CD14-positive monocyte (primary cell): ENCODE measurements at regions not wholly inside any gene's neighbourhood (a gene's known extent, or its start where the extent isn't known, plus 50 kb on each side); places are given as distances from the start of the nearest gene placed in this dataset.
"Not testable (repeated sequence)": the region's sequence is repeated elsewhere in the genome, so short reads cannot be mapped to it uniquely, and the experiment has no call there.

Experiments
- DNase-seq, 3 donors: peaks; one replicate each; pipeline ENCODE4 v3.0.0-alpha.2; 2011 to 2022
- H2AFZ ChIP-seq: 2 replicates; pipeline ENCODE4 v1.6.0; 2012; ENCODE audit warnings: mild to moderate bottlenecking, low read depth, low read length, inconsistent platforms; ENCODE audit not compliant: insufficient read depth, poor library complexity, severe bottlenecking
- H3K27ac ChIP-seq, 2 donors: 1 replicate in 1 of 2; 2 replicates in 1 of 2; pipeline ENCODE4 v1.5.1; 2012 to 2013; ENCODE audit warnings: low read length in 2 of 2, control low read depth in 1 of 2, inconsistent platforms in 1 of 2, low read depth in 1 of 2, mild to moderate bottlenecking in 1 of 2
- H3K27me3 ChIP-seq, 2 donors: one replicate each; pipeline versions ENCODE4 v1.6.0 to v1.6.1; 2011 to 2013; ENCODE audit warnings: low read length in 2 of 2; ENCODE audit not compliant: control insufficient read depth in 2 of 2, insufficient read depth in 2 of 2
- H3K36me3 ChIP-seq, 2 donors: replicated peaks in 1 of 2; 1 replicate in 1 of 2; 2 replicates in 1 of 2; pipeline versions ENCODE4 v1.5.1 to v1.6.1; 2012 to 2013; ENCODE audit warnings: low read length in 2 of 2, control low read depth in 1 of 2, inconsistent platforms in 1 of 2, mild to moderate bottlenecking in 1 of 2; ENCODE audit not compliant: insufficient read depth in 2 of 2, control insufficient read depth in 1 of 2
- H3K4me1 ChIP-seq, 2 donors: 1 replicate in 1 of 2; 2 replicates in 1 of 2; pipeline versions ENCODE4 v1.5.1 to v1.6.1; 2012 to 2013; ENCODE audit warnings: low read length in 2 of 2, control low read depth in 1 of 2, inconsistent platforms in 1 of 2, mild to moderate bottlenecking in 1 of 2, moderate library complexity in 1 of 2; ENCODE audit not compliant: insufficient read depth in 2 of 2, control insufficient read depth in 1 of 2
- H3K4me2 ChIP-seq: replicated peaks from 2 replicates; pipeline ENCODE3; 2012; ENCODE audit warnings: low read length, moderate library complexity, mild to moderate bottlenecking; ENCODE audit not compliant: poor library complexity, severe bottlenecking; ENCODE audit errors: extremely low read depth
- H3K4me3 ChIP-seq, 3 experiments: fragments of 200-600 bp in 1 of 3; sonication (generic) in 1 of 3; replicated peaks in 1 of 3; 1 replicate in 2 of 3; 2 replicates in 1 of 3; pipeline ENCODE4 v1.5.1; 2011 to 2013; ENCODE audit warnings: low read length in 3 of 3, mild to moderate bottlenecking in 3 of 3, control low read depth in 2 of 3, low read depth in 2 of 3, inconsistent platforms in 1 of 3, moderate library complexity in 1 of 3
- H3K79me2 ChIP-seq: 2 replicates; pipeline ENCODE4 v1.6.0; 2012; ENCODE audit warnings: mild to moderate bottlenecking, control low read depth, inconsistent platforms, low read length, moderate library complexity; ENCODE audit not compliant: insufficient read depth
- H3K9ac ChIP-seq: 2 replicates; pipeline ENCODE4 v1.6.0; 2017; ENCODE audit warnings: low read length, mild to moderate bottlenecking; ENCODE audit not compliant: insufficient read depth, poor library complexity, severe bottlenecking
- H3K9me3 ChIP-seq, 2 donors: replicated peaks in 1 of 2; 1 replicate in 1 of 2; 2 replicates in 1 of 2; pipeline versions ENCODE4 v1.5.1 to v1.6.1; 2012 to 2013; ENCODE audit warnings: low read length in 2 of 2, control low read depth in 1 of 2; ENCODE audit not compliant: control insufficient read depth in 1 of 2, insufficient read depth in 1 of 2
- H4K20me1 ChIP-seq: 2 replicates; pipeline ENCODE4 v1.6.0; 2012; ENCODE audit warnings: mild to moderate bottlenecking, low read length, control low read depth, moderate library complexity; ENCODE audit not compliant: insufficient read depth
- H3K27ac Mint-ChIP-seq, 7 donors: one replicate each; pipeline ENCODE4 v1.8.0; 2020; ENCODE audit warnings: mild to moderate bottlenecking in 7 of 7, mixed read lengths in 7 of 7, moderate library complexity in 6 of 7, inconsistent platforms in 2 of 7
- H3K27me3 Mint-ChIP-seq, 3 donors: one replicate each; pipeline ENCODE4 v1.8.0; 2021 to 2022; ENCODE audit warnings: low read depth in 3 of 3, mild to moderate bottlenecking in 3 of 3, mixed read lengths in 3 of 3, moderate library complexity in 3 of 3, inconsistent platforms in 1 of 3
- H3K36me3 Mint-ChIP-seq, 2 donors: one replicate each; pipeline ENCODE4 v1.8.0; 2020; ENCODE audit warnings: mixed read lengths in 2 of 2, inconsistent platforms in 1 of 2, mild to moderate bottlenecking in 1 of 2
- H3K4me1 Mint-ChIP-seq: one replicate; pipeline ENCODE4 v1.8.0; 2020; ENCODE audit warnings: mild to moderate bottlenecking, mixed read lengths
- H3K4me3 Mint-ChIP-seq, 2 donors: one replicate each; pipeline ENCODE4 v1.8.0; 2020; ENCODE audit warnings: mild to moderate bottlenecking in 2 of 2, mixed read lengths in 2 of 2, moderate library complexity in 1 of 2
- H3K9me3 Mint-ChIP-seq, 7 donors: one replicate each; pipeline ENCODE4 v1.8.0; 2020 to 2022; ENCODE audit warnings: mixed read lengths in 7 of 7, mild to moderate bottlenecking in 6 of 7, moderate library complexity in 6 of 7, inconsistent platforms in 2 of 7
- WGBS: methylation state at CpG from one replicate; pipeline ENCODE4 v1.1.5; 2013; ENCODE audit warnings: missing lambda C conversion rate; ENCODE audit not compliant: insufficient coverage; 5-methylcytosine and 5-hydroxymethylcytosine counted together
- intact Hi-C, 2 donors: fragments of 100-400 bp; cut with micrococcal nuclease; formaldehyde crosslinking; loops; one replicate each; pipeline versions ENCODE4 v1.15.0 to v1.15.1; 2023
- TF ChIP-seq, protein P1 (sequence below): fragments of 200-600 bp; IDR thresholded peaks from one replicate; pipeline ENCODE4 v1.8.0; 2022; ENCODE audit warnings: antibody characterized with exemption, mild to moderate bottlenecking

DNA sequence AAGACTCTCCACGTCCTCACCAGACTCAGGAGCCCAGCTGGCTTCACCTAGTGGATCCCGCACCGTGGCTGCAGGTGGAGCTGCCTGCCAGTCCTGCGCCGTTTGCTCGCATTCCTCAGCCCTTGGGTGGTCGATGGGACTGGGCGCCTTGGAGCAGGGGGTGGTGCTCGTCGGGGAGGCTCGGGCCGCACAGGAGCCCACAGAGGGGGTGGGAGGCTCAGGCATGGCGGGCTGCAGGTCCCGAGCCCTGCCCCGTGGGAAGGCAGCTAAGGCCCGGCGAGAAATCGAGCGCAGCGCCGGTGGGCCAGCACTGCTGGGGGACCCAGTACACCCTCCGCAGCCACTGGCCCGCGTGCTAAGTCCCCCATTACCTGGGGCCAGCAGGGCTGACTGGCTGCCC, 76.9 kb upstream of the AMN1 start:
- H3K27ac ChIP-seq, H3K79me2 ChIP-seq, DNase-seq, H3K9me3 Mint-ChIP-seq, H3K27me3 ChIP-seq, H3K4me2 ChIP-seq, H3K27ac Mint-ChIP-seq, H3K9me3 ChIP-seq, H4K20me1 ChIP-seq, H3K27me3 Mint-ChIP-seq, H2AFZ ChIP-seq, intact Hi-C loops, H3K36me3 Mint-ChIP-seq, H3K4me3 ChIP-seq, H3K36me3 ChIP-seq, H3K4me1 Mint-ChIP-seq, H3K9ac ChIP-seq, H3K4me3 Mint-ChIP-seq, H3K4me1 ChIP-seq: not testable (repeated sequence)
- 96% methylated on average over 11 of the region's 24 CpGs for WGBS

DNA sequence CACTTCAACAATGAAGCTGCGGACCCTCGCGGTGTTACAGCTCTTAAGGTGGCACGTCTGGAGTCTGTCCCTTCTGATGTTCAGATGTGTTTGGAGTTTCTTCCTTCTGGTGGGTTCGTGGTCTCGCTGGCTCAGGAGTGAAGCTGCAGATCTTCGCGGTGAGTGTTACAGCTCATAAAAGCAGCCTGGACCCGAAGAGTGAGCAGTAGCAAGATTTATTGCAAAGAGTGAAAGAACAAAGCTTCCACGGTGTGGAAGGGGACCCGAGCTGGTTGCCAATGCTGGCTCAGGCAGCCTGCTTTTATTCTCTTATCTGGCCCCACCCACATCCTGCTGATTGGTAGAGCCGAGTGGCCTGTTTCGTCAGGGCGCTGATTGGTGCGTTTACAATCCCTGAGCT, 75.9 kb upstream of the AMN1 start:
- H3K4me1 ChIP-seq, H3K27ac ChIP-seq, H3K36me3 ChIP-seq, H3K36me3 Mint-ChIP-seq, H3K4me3 Mint-ChIP-seq, H3K79me2 ChIP-seq, H2AFZ ChIP-seq, H3K9ac ChIP-seq, DNase-seq, H3K9me3 ChIP-seq, intact Hi-C loops, H3K27me3 Mint-ChIP-seq, H3K4me1 Mint-ChIP-seq, H3K27ac Mint-ChIP-seq, H3K9me3 Mint-ChIP-seq, H3K4me2 ChIP-seq, H3K27me3 ChIP-seq, H4K20me1 ChIP-seq, H3K4me3 ChIP-seq: not testable (repeated sequence)
- WGBS = 95% methylated on average over 3 of the region's 15 CpGs

DNA sequence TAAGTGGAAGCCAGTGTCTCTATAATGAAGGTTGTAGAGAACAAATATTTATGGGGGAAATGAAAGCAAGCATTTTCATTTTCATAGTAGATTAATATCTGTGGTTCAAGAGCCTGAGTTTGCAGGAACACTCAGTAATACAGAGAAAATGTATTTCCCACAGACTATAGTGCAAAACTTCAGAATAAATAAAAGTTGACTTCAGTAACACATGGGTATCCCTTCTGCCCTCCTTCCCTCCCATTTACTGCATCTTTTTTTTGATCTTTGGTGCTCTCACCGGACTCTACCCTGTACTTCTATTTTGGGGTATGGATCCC, 75.3 kb upstream of the AMN1 start:
- Histone ChIP-seq H3K9me3 (no peaks in the 10 kb centered on the region), H3K4me1 (no peaks in the 10 kb centered on the region), H3K36me3 (no peaks in the 10 kb centered on the region), H3K27ac (no peak overlapping the region), H4K20me1 (no peaks in the 10 kb centered on the region), H3K9ac (no peak overlapping the region), H3K79me2 (no peaks in the 10 kb centered on the region), H3K4me3 (no peak overlapping the region), H2AFZ (no peak overlapping the region), H3K27me3 (no peaks in the 10 kb centered on the region), H3K4me2 (no peak overlapping the region)
- H3K4me1 Mint-ChIP-seq = no peaks in the 10 kb centered on the region
- intact Hi-C loops = no loop called here
- no peak overlapping the region for H3K27ac Mint-ChIP-seq
- TF ChIP-seq, protein P1, sequence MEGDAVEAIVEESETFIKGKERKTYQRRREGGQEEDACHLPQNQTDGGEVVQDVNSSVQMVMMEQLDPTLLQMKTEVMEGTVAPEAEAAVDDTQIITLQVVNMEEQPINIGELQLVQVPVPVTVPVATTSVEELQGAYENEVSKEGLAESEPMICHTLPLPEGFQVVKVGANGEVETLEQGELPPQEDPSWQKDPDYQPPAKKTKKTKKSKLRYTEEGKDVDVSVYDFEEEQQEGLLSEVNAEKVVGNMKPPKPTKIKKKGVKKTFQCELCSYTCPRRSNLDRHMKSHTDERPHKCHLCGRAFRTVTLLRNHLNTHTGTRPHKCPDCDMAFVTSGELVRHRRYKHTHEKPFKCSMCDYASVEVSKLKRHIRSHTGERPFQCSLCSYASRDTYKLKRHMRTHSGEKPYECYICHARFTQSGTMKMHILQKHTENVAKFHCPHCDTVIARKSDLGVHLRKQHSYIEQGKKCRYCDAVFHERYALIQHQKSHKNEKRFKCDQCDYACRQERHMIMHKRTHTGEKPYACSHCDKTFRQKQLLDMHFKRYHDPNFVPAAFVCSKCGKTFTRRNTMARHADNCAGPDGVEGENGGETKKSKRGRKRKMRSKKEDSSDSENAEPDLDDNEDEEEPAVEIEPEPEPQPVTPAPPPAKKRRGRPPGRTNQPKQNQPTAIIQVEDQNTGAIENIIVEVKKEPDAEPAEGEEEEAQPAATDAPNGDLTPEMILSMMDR = no peak
- no peaks in the 10 kb centered on the region for H3K36me3 Mint-ChIP-seq
- peaks cover 0 to 6% (median 3%) of the 10 kb centered on the region in 7 donors for H3K9me3 Mint-ChIP-seq
- H3K4me3 Mint-ChIP-seq = no peak overlapping the region
- H3K27me3 Mint-ChIP-seq = no peaks in the 10 kb centered on the region
- DNase-seq = no peak
- WGBS = no CpG with 5 or more reads among the region's 1 CpG
